ENCODE measurements at regions not wholly inside any gene's neighbourhood (a gene's known extent, or its start where the extent isn't known, plus 50 kb on each side); places are given as distances from the start of the nearest gene placed in this dataset.
"Not testable (repeated sequence)": the region's sequence is repeated elsewhere in the genome, so short reads cannot be mapped to it uniquely, and the experiment has no call there.

DNA sequence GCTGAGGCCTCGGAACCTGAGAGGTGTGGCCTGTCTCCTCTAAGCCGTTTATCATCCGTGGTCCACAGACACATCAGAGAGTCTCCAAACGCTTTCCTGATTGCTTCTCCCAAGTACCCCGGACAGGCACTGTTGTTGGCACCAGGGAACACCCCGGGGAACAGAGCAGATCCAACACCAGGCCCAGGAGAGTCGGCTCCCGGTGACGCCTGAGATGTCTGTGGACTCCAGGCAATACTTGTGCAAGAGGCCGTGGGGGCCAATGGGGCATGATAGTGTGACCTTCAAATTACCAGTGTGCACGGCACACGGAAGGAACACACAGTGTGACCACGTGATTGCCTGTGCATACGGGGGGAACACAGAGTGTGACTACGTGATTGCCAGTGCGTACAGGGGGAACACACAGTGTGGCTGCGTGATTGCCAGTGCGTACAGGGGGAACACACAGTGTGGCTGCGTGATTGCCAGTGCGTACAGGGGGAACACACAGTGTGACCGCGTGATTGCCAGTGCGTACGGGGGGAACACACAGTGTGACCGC lies 136.6 kb downstream of the RTP5 start:
- TF ChIP-seq, protein P1, sequence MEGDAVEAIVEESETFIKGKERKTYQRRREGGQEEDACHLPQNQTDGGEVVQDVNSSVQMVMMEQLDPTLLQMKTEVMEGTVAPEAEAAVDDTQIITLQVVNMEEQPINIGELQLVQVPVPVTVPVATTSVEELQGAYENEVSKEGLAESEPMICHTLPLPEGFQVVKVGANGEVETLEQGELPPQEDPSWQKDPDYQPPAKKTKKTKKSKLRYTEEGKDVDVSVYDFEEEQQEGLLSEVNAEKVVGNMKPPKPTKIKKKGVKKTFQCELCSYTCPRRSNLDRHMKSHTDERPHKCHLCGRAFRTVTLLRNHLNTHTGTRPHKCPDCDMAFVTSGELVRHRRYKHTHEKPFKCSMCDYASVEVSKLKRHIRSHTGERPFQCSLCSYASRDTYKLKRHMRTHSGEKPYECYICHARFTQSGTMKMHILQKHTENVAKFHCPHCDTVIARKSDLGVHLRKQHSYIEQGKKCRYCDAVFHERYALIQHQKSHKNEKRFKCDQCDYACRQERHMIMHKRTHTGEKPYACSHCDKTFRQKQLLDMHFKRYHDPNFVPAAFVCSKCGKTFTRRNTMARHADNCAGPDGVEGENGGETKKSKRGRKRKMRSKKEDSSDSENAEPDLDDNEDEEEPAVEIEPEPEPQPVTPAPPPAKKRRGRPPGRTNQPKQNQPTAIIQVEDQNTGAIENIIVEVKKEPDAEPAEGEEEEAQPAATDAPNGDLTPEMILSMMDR (IDR thresholded peaks at IDR 0.05 in 2 of 3, conservative IDR thresholded peaks at IDR 0.05 in 1 of 3; ENCODE audit: control insufficient read depth in 2 of 3, extremely low read depth in 1 of 3, insufficient read depth in 1 of 3, low read depth in 3 of 3, low read length in 3 of 3) = not testable (repeated sequence)
- TF ChIP-seq POLR2AphosphoS5 (IDR thresholded peaks at IDR 0.05; ENCODE audit: low read length); POLR2A (IDR thresholded peaks at IDR 0.05; ENCODE audit: low read depth, low read length); NRF1 (conservative IDR thresholded peaks at IDR 0.05; ENCODE audit: low read depth, low read length); RAD21 (IDR thresholded peaks at IDR 0.05; ENCODE audit: insufficient read depth, low read depth, low read length); CREB1 (IDR thresholded peaks at IDR 0.05; ENCODE audit: low read depth): not testable (repeated sequence)
- TF ChIP-seq, protein P2, sequence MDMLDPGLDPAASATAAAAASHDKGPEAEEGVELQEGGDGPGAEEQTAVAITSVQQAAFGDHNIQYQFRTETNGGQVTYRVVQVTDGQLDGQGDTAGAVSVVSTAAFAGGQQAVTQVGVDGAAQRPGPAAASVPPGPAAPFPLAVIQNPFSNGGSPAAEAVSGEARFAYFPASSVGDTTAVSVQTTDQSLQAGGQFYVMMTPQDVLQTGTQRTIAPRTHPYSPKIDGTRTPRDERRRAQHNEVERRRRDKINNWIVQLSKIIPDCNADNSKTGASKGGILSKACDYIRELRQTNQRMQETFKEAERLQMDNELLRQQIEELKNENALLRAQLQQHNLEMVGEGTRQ (IDR thresholded peaks at IDR 0.05; ENCODE audit: borderline replicate concordance, low read depth, low read length) = not testable (repeated sequence)
